ENCODE measurements at regions not wholly inside any gene's neighbourhood (a gene's known extent, or its start where the extent isn't known, plus 50 kb on each side); places are given as distances from the start of the nearest gene placed in this dataset.
"Not testable (repeated sequence)": the region's sequence is repeated elsewhere in the genome, so short reads cannot be mapped to it uniquely, and the experiment has no call there.

- not testable (repeated sequence) for TF ChIP-seq CTCF (IDR thresholded peaks at IDR 0.05; ENCODE audit: low read depth, low read length); MYC (IDR thresholded peaks at IDR 0.05; ENCODE audit: low read depth, low read length); POLR2A (IDR thresholded peaks at IDR 0.05; ENCODE audit: extremely low read depth, insufficient read length)
Measured at GRCh38 chr7:29701540-29701939, 104.8 kb upstream of the WIPF3 start.
